Ishikawa (cell line): ENCODE measurements at regions not wholly inside any gene's neighbourhood (a gene's known extent, or its start where the extent isn't known, plus 50 kb on each side); places are given as distances from the start of the nearest gene placed in this dataset.

ENCODE experiments used
- CEBPB ChIP-seq: IDR thresholded peaks from 2 replicates; pipeline ENCODE4 v1.6.1; 2012
- CREB1 ChIP-seq: IDR thresholded peaks from 2 replicates; pipeline ENCODE4 v1.6.1; 2012; ENCODE audit warnings: low read depth
- EGR1 ChIP-seq: IDR thresholded peaks from 2 replicates; pipeline ENCODE4 v1.6.1; 2012
- EP300 ChIP-seq: IDR thresholded peaks from 2 replicates; pipeline ENCODE4 v1.6.1; 2012; ENCODE audit warnings: borderline replicate concordance
- FOXM1 ChIP-seq: IDR thresholded peaks from 2 replicates; pipeline ENCODE4 v1.6.1; 2012; ENCODE audit warnings: low read depth, borderline replicate concordance
- MAX ChIP-seq: IDR thresholded peaks from 2 replicates; pipeline ENCODE4 v1.6.1; 2012
- NFIC ChIP-seq: IDR thresholded peaks from 2 replicates; pipeline ENCODE4 v1.6.1; 2012
- RAD21 ChIP-seq: IDR thresholded peaks from 2 replicates; pipeline ENCODE4 v1.6.1; 2012; ENCODE audit warnings: low read depth
- REST ChIP-seq: IDR thresholded peaks from 2 replicates; pipeline ENCODE4 v1.6.1; 2012; ENCODE audit warnings: low read depth, mild to moderate bottlenecking
- TAF1 ChIP-seq: IDR thresholded peaks from 2 replicates; pipeline ENCODE4 v1.6.1; 2012; ENCODE audit warnings: low read depth, mild to moderate bottlenecking
- TCF12 ChIP-seq: IDR thresholded peaks from 2 replicates; pipeline ENCODE4 v1.6.1; 2012; ENCODE audit warnings: low read depth
- TEAD4 ChIP-seq: IDR thresholded peaks from 2 replicates; pipeline ENCODE4 v1.6.1; 2012
- USF1 ChIP-seq: IDR thresholded peaks from 2 replicates; pipeline ENCODE4 v1.6.1; 2012
- YY1 ChIP-seq: IDR thresholded peaks from 2 replicates; pipeline ENCODE4 v1.6.1; 2012; ENCODE audit warnings: low read depth
- ZBTB7A ChIP-seq: IDR thresholded peaks from 2 replicates; pipeline ENCODE4 v1.6.1; 2012; ENCODE audit warnings: low read depth

GRCh38 chr18:40841063-40841462, 1114.0 kb upstream of the PIK3C3 start:
- TF ChIP-seq TEAD4 (no peak), USF1 (no peak)

DNA sequence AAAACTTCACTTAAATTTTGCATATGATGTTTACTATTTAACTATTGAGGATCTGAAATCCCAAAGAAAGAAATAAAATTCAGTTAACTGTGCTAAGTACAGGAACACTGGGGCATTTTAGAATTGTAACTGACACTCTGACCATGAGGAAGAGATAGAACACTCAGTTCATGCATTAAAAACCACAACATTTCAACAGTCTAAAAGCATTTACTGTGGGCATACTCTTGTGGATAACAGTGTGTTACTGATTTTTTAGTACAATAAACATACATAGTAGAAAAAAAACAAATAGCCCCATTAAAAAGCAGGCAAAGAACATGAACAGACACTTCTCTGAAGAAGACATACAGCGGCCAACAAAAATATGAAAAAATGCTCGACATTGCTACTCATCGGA, 1122.7 kb upstream of the PIK3C3 start:
- no peak for TF ChIP-seq CREB1
- TF ChIP-seq USF1 = no peak
- TF ChIP-seq EGR1 = no peak
- TF ChIP-seq FOXM1 = no peak
- no peak for TF ChIP-seq YY1
- TF ChIP-seq CEBPB = no peak
- TF ChIP-seq MAX = no peak
- TF ChIP-seq REST = no peak
- TF ChIP-seq EP300 = no peak
- TF ChIP-seq NFIC = no peak
- TF ChIP-seq RAD21 = no peak
- no peak for TF ChIP-seq TEAD4
- TF ChIP-seq ZBTB7A = no peak
- no peak for TF ChIP-seq TCF12
- no peak for TF ChIP-seq TAF1

DNA sequence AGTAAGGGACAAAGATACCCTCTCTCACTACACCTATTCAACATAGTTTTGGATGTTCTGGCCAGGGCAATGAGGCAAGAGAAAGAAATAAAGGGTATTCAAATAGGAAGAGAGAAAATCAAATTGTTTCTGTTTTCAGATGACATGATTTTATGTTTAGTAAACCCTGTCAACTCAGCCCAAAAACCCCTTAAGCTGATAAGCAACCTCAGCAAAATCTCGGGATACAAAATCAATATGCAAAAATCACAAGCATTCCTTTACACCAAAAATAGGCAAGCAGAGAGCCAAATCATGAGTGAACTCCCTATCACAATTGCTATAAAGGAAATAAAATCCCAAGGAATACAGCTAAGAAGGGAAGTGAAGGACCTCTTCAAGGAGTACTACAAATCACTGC, 1130.7 kb upstream of the PIK3C3 start:
- TF ChIP-seq CREB1 (no peak), NFIC (no peak), TEAD4 (no peak), USF1 (no peak), FOXM1 (no peak), REST (no peak), EP300 (no peak), CEBPB (no peak), RAD21 (no peak), TCF12 (no peak), YY1 (no peak), EGR1 (no peak)

GRCh38 chr18:40821596-40822243, 1133.3 kb upstream of the PIK3C3 start:
- no peak for TF ChIP-seq ZBTB7A
- no peak for TF ChIP-seq FOXM1
- TF ChIP-seq TCF12 = no peak
- no peak for TF ChIP-seq REST
- TF ChIP-seq MAX = no peak
- no peak for TF ChIP-seq EP300
- TF ChIP-seq EGR1 = no peak
- TF ChIP-seq NFIC = no peak
- no peak for TF ChIP-seq TEAD4
- TF ChIP-seq RAD21 = no peak
- no peak for TF ChIP-seq YY1
- TF ChIP-seq CREB1 = no peak
- TF ChIP-seq CEBPB = no peak
- TF ChIP-seq USF1 = no peak
- TF ChIP-seq TAF1 = no peak
